GM18519 (cell line): ENCODE measurements at regions not wholly inside any gene's neighbourhood (a gene's known extent, or its start where the extent isn't known, plus 50 kb on each side); places are given as distances from the start of the nearest gene placed in this dataset.
"Not testable (repeated sequence)": the region's sequence is repeated elsewhere in the genome, so short reads cannot be mapped to it uniquely, and the experiment has no call there.

ENCODE experiments used
- ATAC-seq: cut with Tn5 transposase; IDR thresholded peaks from one replicate; pipeline ENCODE4 v1.9.1; 2021; ENCODE audit warnings: mild to moderate bottlenecking, moderate library complexity; ENCODE audit not compliant: unreplicated experiment, low FRiP score

- no peak for ATAC-seq
Observed at GRCh38 chr1:55316502-55316901, 101.3 kb upstream of the USP24 start.

GRCh38 chr1:55315552-55315951 lies 100.4 kb upstream of the USP24 start:
- ATAC-seq = no peak

- ATAC-seq = no peak
Observed at GRCh38 chr1:55314740-55315139, 99.6 kb upstream of the USP24 start.

GRCh38 chr1:55313903-55314302 lies 98.7 kb upstream of the USP24 start:
- ATAC-seq = no peak

- ATAC-seq = no peak
Observed at GRCh38 chr1:55311979-55312378, 96.8 kb upstream of the USP24 start.

GRCh38 chr1:55311057-55311641 lies 96.0 kb upstream of the USP24 start:
- ATAC-seq = no peak

GRCh38 chr1:55310505-55310971 lies 95.4 kb upstream of the USP24 start:
- ATAC-seq = no peak

- no peak for ATAC-seq
Observed at GRCh38 chr1:55309786-55310504, 94.8 kb upstream of the USP24 start.

GRCh38 chr1:55309053-55309452 lies 93.9 kb upstream of the USP24 start:
- no peak for ATAC-seq

- no peak for ATAC-seq
Observed at GRCh38 chr1:55305735-55306134, 90.6 kb upstream of the USP24 start.

GRCh38 chr1:55304229-55304740 lies 89.1 kb upstream of the USP24 start:
- no peak for ATAC-seq

- ATAC-seq = no peak
Observed at GRCh38 chr1:55302972-55303371, 87.8 kb upstream of the USP24 start.

GRCh38 chr1:55301912-55302311 lies 86.7 kb upstream of the USP24 start:
- ATAC-seq = no peak

GRCh38 chr1:55300975-55301374 lies 85.8 kb upstream of the USP24 start:
- ATAC-seq = no peak

- ATAC-seq = no peak
Observed at GRCh38 chr1:55298167-55298894, 83.2 kb upstream of the USP24 start.

GRCh38 chr1:55296247-55296646 lies 81.1 kb upstream of the USP24 start:
- not testable (repeated sequence) for ATAC-seq

GRCh38 chr1:55289614-55290013 lies 74.5 kb upstream of the USP24 start:
- no peak for ATAC-seq

GRCh38 chr1:55289042-55289441 lies 73.9 kb upstream of the USP24 start:
- ATAC-seq = no peak

- peak; percentile 83 for ATAC-seq
Observed at GRCh38 chr1:55288245-55288644, 73.1 kb upstream of the USP24 start.

GRCh38 chr1:55287723-55288122 lies 72.6 kb upstream of the USP24 start:
- ATAC-seq = peak; percentile 36

- ATAC-seq = no peak
Observed at GRCh38 chr1:55286856-55287602, 71.9 kb upstream of the USP24 start.
